Activated T-cell treated with anti-CD3 and anti-CD28 coated beads, Interleukin-2, amount 50 U/mL, for 48 hours (primary cell): ENCODE measurements at regions not wholly inside any gene's neighbourhood (a gene's known extent, or its start where the extent isn't known, plus 50 kb on each side); places are given as distances from the start of the nearest gene placed in this dataset.
"Not testable (repeated sequence)": the region's sequence is repeated elsewhere in the genome, so short reads cannot be mapped to it uniquely, and the experiment has no call there.

ENCODE experiments used
- DNase-seq, 2 experiments: peaks; one replicate each; pipeline ENCODE4 v3.0.0-alpha.2; 2020

DNA sequence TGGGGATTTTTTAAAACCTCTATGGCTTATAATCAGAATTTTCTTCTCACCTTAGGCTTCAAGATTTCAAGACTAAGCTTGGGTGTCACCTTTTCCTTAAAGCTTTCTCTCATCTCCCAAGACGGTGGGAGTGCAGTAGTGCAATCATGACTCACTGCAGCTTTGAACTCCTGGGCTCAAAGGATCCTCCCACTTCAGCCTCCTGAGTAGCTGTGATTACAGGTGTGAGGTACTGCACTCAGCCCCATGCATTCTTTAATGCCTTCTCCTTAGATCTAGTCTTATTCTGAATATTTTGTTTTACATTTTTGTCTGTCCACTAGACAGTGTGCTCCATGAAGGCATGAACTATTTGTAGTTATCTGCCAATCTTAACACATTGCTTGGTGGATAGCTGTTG is 55.7 kb upstream of the FAT3 start:
- no peak for DNase-seq

- DNase-seq: no peak
Observed at GRCh38 chr11:92167571-92167970, 57.0 kb upstream of the FAT3 start.

DNA sequence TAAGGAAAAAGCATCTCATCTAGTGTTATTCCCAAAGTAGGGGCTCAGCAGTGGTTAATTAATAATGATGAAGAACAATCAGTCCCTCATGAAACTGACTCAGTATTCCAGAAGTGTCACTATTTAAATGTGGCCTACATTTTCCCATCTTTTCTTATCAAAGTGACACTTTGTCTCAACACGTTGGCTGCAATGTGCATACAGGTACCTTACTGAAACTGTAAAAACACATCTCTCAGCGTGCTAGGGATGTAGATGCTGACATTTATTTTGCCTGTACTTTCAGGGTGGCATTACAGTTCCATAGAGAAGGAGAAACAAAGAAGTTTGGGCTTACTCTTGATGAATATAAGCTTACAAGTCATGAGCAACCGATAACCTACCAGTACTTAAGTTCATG is 58.3 kb upstream of the FAT3 start:
- DNase-seq: no peak

DNA sequence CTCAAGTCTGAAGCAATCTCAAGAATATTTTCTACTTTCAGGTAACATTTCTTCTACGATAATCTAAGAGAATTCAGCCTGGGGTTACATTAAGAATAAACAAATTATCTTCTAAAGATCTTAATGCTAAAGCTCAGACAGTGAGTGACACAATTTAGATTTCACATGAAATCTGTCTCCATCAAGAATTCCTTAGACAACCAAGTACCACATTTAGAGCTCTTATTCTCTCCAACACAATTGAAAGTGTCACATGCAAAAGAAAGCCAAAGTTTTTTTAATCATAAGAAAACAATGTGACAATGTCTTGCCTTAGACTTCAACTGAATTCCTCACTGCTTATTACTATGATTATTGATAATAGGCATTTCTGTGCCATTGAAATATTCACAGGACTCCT is 60.7 kb upstream of the FAT3 start:
- DNase-seq: no peak

DNA sequence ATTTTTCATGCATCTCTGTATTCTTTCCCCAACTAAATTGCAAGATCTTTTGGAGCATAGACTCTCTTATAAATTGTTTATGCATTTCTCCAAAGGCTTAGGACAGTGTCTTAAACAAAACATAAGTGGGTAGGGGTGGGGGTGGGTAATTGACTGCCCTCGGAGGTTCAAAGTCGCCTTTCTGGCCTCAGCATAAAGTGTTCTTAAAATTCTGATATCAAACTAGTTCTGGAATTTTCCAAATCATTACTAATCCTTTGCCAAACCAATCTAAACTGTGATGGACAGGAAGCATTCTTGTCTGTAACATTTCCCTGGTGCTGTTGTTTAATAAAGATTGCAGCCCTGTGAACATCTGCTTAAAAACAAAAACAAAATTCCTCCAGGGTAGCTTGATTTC is 61.8 kb upstream of the FAT3 start:
- no peak for DNase-seq

- no peak for DNase-seq
Observed at GRCh38 chr11:92159931-92160330, 64.7 kb upstream of the FAT3 start.

GRCh38 chr11:92157390-92157789 is 67.2 kb upstream of the FAT3 start:
- DNase-seq: not testable (repeated sequence)

- DNase-seq: no peak
Observed at GRCh38 chr11:92154611-92155010, 70.0 kb upstream of the FAT3 start.

DNA sequence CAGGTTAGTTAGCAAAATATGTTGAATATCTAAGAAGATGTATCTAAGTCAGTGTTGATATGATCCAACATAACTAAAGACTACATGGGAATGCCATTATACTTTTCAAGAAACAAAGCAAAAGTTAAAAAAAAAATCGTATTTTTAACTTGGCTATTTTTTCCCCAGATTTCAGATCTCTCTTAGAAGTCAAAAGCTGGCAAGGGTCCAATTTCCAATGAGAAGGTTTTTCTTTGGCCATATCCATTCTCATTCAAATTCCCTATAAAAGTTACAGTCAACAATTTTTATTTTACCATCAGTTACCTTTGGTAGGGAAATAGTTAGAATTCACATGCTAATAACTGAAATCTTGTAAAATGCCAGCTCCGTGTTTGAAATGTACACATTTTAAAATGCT is 70.5 kb upstream of the FAT3 start:
- DNase-seq: no peak

DNA sequence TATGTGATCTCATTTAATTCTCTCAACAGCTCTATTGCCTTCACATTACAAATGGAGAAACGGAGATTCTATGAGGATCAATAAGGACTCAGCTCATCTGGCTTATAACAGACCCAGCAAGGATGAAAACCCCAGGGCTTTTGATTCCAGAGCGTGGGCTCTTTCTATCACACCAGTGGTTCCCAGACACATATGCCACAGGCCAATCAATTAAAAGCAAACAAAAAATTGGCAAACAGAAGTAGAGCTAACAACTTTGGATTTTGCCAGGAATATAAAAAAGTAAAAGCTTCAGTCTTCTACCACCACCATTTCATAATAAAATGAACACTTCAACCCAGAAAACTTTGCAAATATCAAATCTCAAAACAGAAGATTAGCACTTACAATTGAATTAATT is 71.1 kb upstream of the FAT3 start:
- DNase-seq: no peak

GRCh38 chr11:92152245-92152644 is 72.4 kb upstream of the FAT3 start:
- DNase-seq: no peak

GRCh38 chr11:92149996-92150395 is 74.6 kb upstream of the FAT3 start:
- no peak for DNase-seq

DNA sequence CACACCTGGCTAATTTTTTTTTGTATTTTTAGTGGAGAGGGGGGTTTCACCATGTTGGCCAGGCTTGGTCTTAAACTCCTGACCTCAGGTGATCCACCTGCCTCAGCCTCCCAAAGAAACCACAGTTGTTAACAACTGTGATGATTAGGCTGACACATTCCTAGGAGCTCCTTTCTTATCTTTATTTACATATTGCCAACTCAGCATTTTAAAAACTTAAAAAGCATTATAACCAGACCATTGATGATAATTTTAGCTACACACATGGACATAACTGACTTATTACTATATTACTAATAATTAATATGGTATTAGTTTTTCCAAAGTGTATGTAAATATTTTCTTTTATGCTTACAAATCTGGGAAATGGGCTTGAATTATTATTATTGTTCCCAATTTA is 82.9 kb upstream of the FAT3 start:
- no peak for DNase-seq

DNA sequence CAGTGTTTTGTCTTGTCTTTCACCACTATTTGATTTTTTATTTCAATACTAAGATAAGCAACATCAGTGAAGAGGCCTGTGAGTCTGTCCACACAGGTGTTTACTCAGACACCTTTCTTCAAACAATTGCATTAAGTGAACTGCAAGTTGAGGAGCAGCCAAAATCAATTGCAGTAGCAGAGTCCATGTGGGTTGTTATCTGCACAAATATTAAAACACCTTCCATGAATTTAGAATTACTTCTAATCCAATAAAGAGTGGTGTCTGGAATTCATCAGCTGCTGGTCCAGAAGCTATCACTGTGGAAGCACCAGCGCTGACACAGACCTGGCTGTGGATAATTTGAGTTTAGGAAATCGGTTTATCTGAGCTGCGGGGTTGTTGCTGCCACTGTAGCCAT is 83.5 kb upstream of the FAT3 start:
- DNase-seq: no peak

- no peak for DNase-seq
Observed at GRCh38 chr11:92140021-92140420, 84.6 kb upstream of the FAT3 start.

GRCh38 chr11:92138296-92138695 is 86.3 kb upstream of the FAT3 start:
- no peak for DNase-seq

DNA sequence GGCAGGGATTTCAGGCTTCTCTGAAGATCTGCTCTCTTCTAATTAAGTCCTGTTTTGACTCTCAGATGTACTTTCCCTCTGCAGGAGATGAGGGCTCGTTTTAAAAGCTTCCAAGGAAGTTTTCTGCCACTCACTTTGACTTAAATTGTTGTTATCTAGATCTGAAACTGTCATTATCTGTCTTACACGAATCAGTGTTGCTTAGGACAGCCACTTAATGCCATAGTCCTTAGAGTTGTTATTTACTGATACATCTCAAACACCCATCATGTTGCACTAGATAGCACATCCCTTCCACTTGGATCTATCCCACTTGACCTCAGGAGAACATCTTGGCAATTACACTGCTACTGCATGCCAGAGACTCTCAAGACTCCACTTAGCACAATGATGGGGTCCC is 86.9 kb upstream of the FAT3 start:
- DNase-seq: no peak

DNA sequence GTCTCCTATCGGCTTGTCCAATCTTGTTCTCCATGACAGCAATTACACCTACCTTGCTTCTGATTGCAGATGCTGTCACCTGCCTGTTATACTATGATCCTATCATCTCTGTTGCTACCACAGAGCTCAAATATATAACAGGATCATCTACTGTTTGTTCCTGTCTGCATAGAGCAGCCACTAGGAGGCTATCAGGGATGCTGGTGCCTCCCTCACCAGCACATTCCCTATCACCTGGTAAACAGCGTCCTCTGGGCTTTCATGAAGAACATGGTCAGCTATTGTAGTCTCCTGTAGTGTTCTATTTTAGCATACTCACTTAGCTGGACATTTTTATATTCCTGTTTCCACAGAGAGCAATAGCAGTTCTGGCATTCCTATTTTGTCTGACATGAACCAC is 87.8 kb upstream of the FAT3 start:
- no peak for DNase-seq

DNA sequence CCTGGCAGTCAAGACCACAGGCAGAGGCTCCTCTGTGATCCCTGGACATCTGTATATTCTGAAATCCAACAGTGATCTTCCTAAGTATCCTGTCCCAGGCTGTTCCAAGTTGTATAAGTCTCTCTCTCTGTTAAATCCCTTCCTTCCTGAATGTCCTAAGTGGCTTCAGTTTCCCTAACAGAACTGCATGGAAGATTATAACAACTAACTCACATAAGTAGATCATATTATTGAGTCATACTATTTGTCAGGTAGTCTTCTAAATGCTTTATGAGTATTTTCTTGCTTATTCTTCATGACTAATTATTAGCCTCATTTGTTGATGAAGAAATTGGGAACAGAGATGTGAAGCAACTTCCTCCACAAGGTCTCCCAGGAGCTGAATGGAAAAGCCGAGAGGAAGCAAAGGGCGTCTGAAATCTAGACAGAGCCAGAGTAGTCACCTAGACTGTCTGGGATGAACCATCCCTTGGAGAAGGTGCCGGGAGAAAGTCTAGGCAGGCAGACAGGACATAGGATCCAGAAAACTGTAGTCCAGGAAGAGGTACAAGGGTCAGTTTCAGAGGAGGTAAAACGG is 93.2 kb upstream of the FAT3 start:
- DNase-seq: no peak

- no peak for DNase-seq
Observed at GRCh38 chr11:92130421-92130831, 94.2 kb upstream of the FAT3 start.

GRCh38 chr11:92129811-92130210 is 94.8 kb upstream of the FAT3 start:
- no peak for DNase-seq

GRCh38 chr11:92128026-92128425 is 96.6 kb upstream of the FAT3 start:
- DNase-seq: no peak

DNA sequence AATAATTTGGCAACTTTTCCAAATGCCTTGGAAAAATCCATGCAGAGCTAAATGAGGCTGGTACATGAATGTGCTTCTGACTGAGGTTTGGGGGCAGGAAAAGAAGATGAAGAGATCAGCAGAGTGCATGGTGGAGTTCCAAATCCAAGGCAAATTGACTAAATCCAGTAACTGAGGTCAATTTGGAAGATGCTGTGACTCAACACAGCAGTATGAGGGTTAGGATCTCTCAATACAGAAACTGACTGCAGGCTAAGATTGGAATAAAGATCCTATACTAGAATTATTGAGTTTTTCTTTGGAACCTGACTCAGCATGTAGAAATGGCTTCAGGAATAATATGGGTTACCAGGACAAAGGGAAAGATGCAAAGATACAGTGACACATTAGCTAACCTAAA is 99.3 kb upstream of the FAT3 start:
- no peak for DNase-seq

DNA sequence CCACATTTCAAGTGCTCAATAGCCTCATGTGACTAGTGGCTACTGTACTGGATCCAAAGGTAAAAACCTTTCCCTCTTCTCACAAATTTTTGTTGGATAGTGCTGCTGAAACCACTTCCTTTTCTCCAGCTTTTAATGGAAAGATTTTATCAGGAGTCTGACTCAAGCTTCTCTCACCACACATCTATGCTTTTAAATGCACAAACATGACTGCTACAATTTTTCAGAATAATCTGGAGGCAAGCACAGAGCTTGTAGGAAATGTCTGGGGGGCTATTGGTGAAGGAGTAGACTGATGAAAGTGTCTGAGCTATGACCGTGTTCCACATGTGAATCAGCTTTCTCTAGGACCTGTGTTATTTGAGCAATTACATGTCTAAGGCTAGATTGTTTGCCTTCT is 101.1 kb upstream of the FAT3 start:
- no peak for DNase-seq

- no peak for DNase-seq
Observed at GRCh38 chr11:92122561-92122960, 102.1 kb upstream of the FAT3 start.

GRCh38 chr11:92111287-92111686 is 113.3 kb upstream of the FAT3 start:
- no peak for DNase-seq
